Tibial nerve (tissue), 3 donors: ENCODE measurements at regions not wholly inside any gene's neighbourhood (a gene's known extent, or its start where the extent isn't known, plus 50 kb on each side); places are given as distances from the start of the nearest gene placed in this dataset.

Source experiments
- CTCF ChIP-seq, 5 experiments: fragments of 200-600 bp in 3 of 5; fragments of 450-650 bp in 2 of 5; sonication (generic) in 3 of 5; IDR thresholded peaks; one replicate each; pipeline ENCODE4 v1.5.1; 2016 to 2019; ENCODE audit warnings: antibody characterized with exemption in 5 of 5, mild to moderate bottlenecking in 3 of 5, moderate library complexity in 2 of 5
- POLR2A ChIP-seq, 2 donors: fragments of 450-650 bp; IDR thresholded peaks; one replicate each; pipeline ENCODE4 v1.6.1; 2017; ENCODE audit warnings: antibody characterized with exemption in 2 of 2, mild to moderate bottlenecking in 2 of 2, moderate library complexity in 2 of 2

- TF ChIP-seq CTCF (IDR thresholded peaks at IDR 0.05), result no peak
- TF ChIP-seq POLR2A (IDR thresholded peaks at IDR 0.05), result no peak
Measured at GRCh38 chrX:129115104-129115503, 408.2 kb downstream of the SMARCA1 start.
